Skeletal muscle tissue (tissue), 4 donors: ENCODE measurements at regions not wholly inside any gene's neighbourhood (a gene's known extent, or its start where the extent isn't known, plus 50 kb on each side); places are given as distances from the start of the nearest gene placed in this dataset. TPM values are rescaled to one million over a fixed set of nuclear protein-coding genes. Genes with fewer than 3 reads are reported as not detected.

Experiments
- H3K27ac ChIP-seq: one replicate; pipeline ENCODE4 v1.7.0; 2013; ENCODE audit warnings: mild to moderate bottlenecking, low read depth, low read length, inconsistent platforms
- H3K27me3 ChIP-seq, 3 donors: one replicate each; pipeline ENCODE4 v1.7.0; 2013; ENCODE audit warnings: low read length in 3 of 3; ENCODE audit not compliant: control insufficient read depth in 3 of 3, insufficient read depth in 3 of 3
- H3K36me3 ChIP-seq, 3 donors: one replicate each; pipeline ENCODE4 v1.7.0; 2013; ENCODE audit warnings: low read length in 3 of 3; ENCODE audit not compliant: control insufficient read depth in 3 of 3, insufficient read depth in 3 of 3
- H3K4me1 ChIP-seq, 3 donors: one replicate each; pipeline ENCODE4 v1.7.0; 2013; ENCODE audit warnings: low read length in 3 of 3, mild to moderate bottlenecking in 3 of 3; ENCODE audit not compliant: control insufficient read depth in 3 of 3, insufficient read depth in 3 of 3
- H3K4me3 ChIP-seq, 3 donors: one replicate each; pipeline ENCODE4 v1.7.0; 2013; ENCODE audit warnings: low read length in 3 of 3
- H3K9ac ChIP-seq, 3 donors: one replicate each; pipeline ENCODE4 v1.7.0; 2013; ENCODE audit warnings: low read length in 3 of 3, mild to moderate bottlenecking in 3 of 3, moderate library complexity in 2 of 3, low read depth in 1 of 3
- H3K9me3 ChIP-seq, 3 donors: one replicate each; pipeline ENCODE4 v1.7.0; 2013; ENCODE audit warnings: low read length in 3 of 3; ENCODE audit not compliant: control insufficient read depth in 3 of 3
- small RNA-seq: library from RNA; depleted of rRNA; stranded (forward); fragments of <200 nt; gene quantifications from one replicate; pipeline ENCODE3, GENCODE V24; 2014
- donor health status: Osteomylitis.

- Histone ChIP-seq H3K4me3 (no peak overlapping the region), H3K27me3 (no peaks in the 10 kb centered on the region), H3K4me1 (no peaks in the 10 kb centered on the region), H3K27ac (no peak overlapping the region), H3K9me3 (no peaks in the 10 kb centered on the region), H3K9ac (no peak overlapping the region), H3K36me3 (no peaks in the 10 kb centered on the region)
Observed at GRCh38 chr3:78516937-78517336, 1250.9 kb downstream of the ROBO1 start.

- no peaks in the 10 kb centered on the region for H3K4me1 ChIP-seq
- H3K9me3 ChIP-seq, result no peaks in the 10 kb centered on the region
- H3K36me3 ChIP-seq, result no peaks in the 10 kb centered on the region
- H3K9ac ChIP-seq, result no peak overlapping the region
- H3K27ac ChIP-seq, result no peak overlapping the region
- H3K4me3 ChIP-seq, result no peak overlapping the region
- H3K27me3 ChIP-seq, result no peaks in the 10 kb centered on the region
Observed at GRCh38 chr3:78517965-78518364, 1249.8 kb downstream of the ROBO1 start.

GRCh38 chr3:78519281-78519680 lies 1248.5 kb downstream of the ROBO1 start:
- no peaks in the 10 kb centered on the region for H3K27me3 ChIP-seq
- no peak overlapping the region for H3K4me3 ChIP-seq
- H3K9ac ChIP-seq, result no peak overlapping the region
- H3K9me3 ChIP-seq, result no peaks in the 10 kb centered on the region
- no peaks in the 10 kb centered on the region for H3K36me3 ChIP-seq
- no peak overlapping the region for H3K27ac ChIP-seq
- H3K4me1 ChIP-seq, result no peaks in the 10 kb centered on the region

GRCh38 chr3:78529601-78530000 lies 1238.2 kb downstream of the ROBO1 start:
- Histone ChIP-seq H3K27ac (no peak overlapping the region), H3K27me3 (no peaks in the 10 kb centered on the region), H3K9ac (no peak overlapping the region), H3K4me3 (no peak overlapping the region), H3K36me3 (no peaks in the 10 kb centered on the region), H3K4me1 (no peaks in the 10 kb centered on the region), H3K9me3 (no peaks in the 10 kb centered on the region)

GRCh38 chr3:78540485-78540884 lies 1227.3 kb downstream of the ROBO1 start:
- H3K27me3 ChIP-seq, result no peaks in the 10 kb centered on the region
- H3K9me3 ChIP-seq, result no peaks in the 10 kb centered on the region
- H3K4me3 ChIP-seq, result no peak overlapping the region
- H3K4me1 ChIP-seq, result no peaks in the 10 kb centered on the region
- no peak overlapping the region for H3K9ac ChIP-seq
- H3K27ac ChIP-seq, result no peak overlapping the region
- H3K36me3 ChIP-seq, result no peaks in the 10 kb centered on the region

- Histone ChIP-seq H3K9me3 (no peaks in the 10 kb centered on the region), H3K27me3 (no peaks in the 10 kb centered on the region), H3K9ac (no peak overlapping the region), H3K36me3 (no peaks in the 10 kb centered on the region), H3K4me3 (no peak overlapping the region), H3K4me1 (no peaks in the 10 kb centered on the region), H3K27ac (no peak overlapping the region)
Observed at GRCh38 chr3:78545827-78546226, 1222.0 kb downstream of the ROBO1 start.

Small RNA genes lying in the stretch of these regions (small RNA-seq; reads per million reads assigned to genes)
- gene RN7SKP61, result not detected
- gene RN7SL647P, result not detected
- not detected for gene RNU6-217P
